NCI-H2107 treated with DMSO at 0.1 percent for 48 hours (cell line): ENCODE measurements at regions not wholly inside any gene's neighbourhood (a gene's known extent, or its start where the extent isn't known, plus 50 kb on each side); places are given as distances from the start of the nearest gene placed in this dataset.

Source experiments
- DNase-seq: peaks from one replicate; lab custom pipeline; 2025; ENCODE audit not compliant: unreplicated experiment; lab: John Stamatoyannopoulos, UW

DNA sequence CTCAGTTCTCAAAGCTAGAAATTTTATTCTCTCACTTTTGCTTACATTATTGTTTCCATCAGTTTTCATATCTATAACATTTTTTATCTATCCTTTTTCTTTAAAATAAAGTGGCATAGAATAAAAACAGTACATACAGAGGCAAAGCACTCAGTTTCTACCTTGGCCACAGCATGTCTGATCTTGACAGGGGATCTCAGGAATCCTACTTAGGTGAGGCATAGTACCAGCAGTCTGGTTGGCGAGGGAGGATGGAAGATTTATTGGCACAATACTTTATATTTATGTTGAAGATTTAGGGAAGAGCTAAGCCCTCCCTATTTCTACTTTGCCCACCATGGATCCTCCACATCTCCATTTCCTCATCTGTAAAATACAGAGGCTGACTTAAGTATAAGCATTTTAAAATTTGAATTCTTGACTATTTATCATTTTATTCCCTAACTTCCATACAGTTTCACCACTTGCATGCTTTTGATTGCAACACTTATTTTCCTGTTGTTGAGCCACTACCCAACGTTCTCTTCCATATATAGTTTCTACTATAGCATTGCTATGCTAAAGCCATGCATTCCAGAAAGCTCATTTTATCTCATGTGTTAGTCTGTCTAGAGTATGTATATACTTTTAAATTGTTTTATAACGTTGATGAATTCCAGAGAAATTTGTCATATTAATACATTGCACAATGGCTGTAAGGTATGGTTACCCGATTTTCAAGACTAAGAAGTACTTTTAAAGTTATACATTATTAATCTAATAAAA, 506.7 kb downstream of the KCTD12 start:
- no peak for DNase-seq

DNA sequence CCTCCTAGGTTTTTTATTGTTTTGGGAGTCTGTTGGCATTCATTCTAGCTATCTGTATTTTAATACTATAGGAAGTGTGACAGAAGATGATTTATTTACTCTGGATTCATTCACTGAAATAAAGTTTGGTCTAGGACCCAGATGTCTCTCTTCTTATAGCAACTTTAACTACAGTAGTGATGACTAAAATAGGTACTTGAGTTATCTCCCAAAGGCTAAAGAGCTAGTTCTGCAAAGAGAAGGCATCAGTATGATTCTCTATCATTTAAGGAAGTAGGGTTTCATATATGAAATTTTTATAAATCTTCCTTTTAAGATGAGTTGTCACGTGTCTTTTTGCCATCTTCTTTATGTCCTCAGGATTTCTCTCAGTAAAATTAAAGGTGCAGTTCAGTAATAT, 507.4 kb downstream of the KCTD12 start:
- DNase-seq, result no peak

DNA sequence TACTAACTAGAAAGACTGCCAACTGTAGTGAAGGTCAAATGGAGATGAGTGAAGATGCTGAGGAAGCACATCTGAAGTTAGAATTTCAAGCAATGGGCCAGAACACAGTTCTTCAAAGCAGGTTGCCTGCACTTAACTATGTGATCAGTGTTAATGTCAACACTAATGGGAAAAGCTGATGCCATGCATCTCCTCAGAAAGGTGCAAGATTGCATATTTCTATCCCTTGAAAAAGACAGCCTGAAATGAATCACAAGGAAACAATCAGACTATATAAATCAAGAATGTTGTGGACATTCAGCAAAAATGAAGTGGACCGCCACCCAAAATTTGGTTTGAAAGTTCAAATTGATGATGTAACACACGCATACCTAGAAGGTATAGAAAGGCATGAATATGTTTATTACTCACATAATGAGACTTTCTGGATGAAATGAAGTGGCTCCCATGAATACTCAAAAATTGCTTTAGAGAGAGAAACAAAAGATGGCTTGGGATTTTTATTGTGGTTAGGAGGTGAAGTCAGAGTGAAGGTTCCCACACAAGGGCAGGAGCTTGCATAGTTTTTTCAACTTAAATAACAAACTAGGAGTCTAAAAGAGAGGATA, 522.4 kb downstream of the KCTD12 start:
- DNase-seq, result no peak

DNA sequence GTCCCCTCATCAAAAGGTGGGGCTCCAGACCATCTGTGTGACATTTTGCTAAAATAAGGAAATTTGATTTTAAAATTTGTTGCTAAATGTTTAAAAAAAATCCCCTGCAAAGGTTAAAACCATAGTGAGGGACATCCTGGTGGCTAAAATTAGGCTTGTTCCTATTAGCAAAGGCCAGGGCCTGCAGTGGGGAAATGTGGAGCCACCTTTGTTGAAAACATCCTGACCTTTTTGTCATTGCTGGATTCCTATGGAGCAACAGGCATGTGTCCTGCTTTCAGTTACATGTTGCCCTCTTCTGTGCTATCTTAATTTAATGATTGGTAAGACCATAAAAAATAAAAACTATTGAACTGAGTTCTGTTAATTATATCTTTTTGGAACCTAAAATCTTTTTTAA, 524.3 kb downstream of the KCTD12 start:
- no peak for DNase-seq

DNA sequence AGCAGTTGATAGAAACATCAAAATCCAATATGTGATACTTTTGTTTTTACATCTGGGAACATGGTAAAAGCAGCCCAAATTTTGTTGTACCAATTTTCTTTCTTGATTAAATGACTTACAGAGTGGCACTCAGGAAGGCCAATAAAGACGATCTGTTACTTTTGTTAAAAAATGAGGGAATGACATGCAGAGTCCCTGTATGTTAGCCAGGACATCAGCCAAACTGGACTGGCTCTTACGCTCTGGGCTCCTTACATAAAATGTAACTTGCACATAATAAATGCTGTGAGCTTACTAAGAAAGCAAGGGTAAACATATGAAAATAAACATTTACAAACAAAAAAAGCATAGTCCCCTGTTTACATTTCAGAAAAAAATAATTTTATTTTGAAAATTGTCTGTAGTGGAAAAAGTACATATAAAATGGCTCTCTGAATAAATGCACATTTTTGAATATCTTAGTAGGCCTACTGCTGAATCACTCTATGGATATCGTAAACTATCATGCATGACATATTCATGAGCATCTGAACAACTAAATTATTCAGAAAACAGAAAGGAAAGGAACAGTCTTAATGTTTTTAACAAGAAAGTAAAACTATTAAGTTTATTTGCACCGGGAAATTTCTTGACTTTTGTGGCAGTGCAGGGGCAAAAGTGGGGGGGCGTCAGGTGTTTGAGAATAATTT, 534.5 kb downstream of the KCTD12 start:
- DNase-seq, result no peak

DNA sequence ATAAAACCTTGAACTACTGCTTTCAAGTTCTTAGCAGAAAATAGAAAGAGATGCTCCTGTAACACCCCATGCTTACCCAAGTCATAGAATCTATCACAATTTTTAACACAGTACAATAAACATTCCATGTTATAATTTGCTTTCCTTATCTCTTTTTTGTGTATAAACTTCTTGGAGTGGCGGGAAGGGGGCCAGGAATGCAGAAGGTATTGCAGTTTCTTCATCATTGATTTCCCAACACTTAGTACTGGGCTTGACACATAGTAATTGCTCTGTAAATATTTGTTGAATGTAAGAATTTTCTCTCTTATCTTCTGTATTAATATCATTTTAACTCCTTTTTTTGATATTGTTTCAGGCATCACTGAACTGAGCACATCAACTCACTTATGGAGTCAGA, 535.8 kb downstream of the KCTD12 start:
- DNase-seq, result no peak

DNA sequence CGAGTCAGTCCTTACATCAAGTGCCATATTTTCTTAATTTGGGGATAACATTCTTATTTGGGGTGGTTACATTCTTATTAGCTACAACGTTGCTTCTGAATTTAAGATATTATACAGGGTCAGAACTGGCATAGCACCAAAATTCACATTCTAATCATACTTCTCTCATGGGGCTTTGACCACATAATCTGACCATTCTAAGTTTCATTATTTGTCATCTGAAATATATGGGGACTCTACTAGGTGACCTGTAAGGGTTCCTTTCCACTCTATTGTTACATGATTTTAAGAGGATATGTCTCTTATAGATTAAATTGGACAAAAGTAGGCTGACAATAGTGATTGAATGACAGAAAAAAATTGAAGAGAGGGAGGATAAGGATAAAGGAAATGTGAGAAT, 536.5 kb downstream of the KCTD12 start:
- DNase-seq, result no peak

DNA sequence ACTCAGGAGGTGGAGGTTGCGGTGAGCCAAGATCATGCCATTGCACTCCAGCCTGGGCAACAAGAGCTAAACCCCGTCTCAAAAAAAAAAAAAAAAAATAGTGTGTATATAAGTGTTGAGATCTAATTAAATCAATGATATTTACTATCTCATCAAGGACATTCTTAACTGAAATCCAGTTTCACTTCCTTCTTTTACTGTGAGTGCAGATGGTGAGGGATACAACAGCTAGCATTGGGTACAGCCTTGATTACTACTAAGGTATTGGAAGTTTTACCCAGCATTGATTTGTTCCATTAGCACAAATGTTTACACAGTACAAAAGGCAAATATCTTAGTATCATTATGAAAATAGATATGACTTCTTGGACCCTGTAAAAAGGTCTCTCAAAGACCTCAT, 546.6 kb downstream of the KCTD12 start:
- no peak for DNase-seq

DNA sequence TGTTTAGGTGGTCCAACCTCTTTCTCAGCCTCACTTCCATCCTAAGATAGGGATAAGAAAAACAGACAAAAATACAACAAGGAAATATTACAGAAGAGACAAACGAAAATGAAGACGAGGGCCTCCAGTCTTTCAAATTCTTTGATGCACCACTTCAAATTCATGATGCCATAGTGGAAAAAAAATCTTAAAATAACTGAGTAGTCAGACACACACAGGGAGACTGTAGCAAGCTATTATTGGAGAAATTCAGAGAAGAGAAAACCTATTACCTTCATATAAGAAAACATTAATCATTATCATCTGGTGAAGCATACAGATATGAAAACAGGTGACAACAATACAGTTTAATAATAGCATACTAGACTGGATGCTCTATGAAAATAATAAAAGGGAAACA, 548.2 kb downstream of the KCTD12 start:
- no peak for DNase-seq

DNA sequence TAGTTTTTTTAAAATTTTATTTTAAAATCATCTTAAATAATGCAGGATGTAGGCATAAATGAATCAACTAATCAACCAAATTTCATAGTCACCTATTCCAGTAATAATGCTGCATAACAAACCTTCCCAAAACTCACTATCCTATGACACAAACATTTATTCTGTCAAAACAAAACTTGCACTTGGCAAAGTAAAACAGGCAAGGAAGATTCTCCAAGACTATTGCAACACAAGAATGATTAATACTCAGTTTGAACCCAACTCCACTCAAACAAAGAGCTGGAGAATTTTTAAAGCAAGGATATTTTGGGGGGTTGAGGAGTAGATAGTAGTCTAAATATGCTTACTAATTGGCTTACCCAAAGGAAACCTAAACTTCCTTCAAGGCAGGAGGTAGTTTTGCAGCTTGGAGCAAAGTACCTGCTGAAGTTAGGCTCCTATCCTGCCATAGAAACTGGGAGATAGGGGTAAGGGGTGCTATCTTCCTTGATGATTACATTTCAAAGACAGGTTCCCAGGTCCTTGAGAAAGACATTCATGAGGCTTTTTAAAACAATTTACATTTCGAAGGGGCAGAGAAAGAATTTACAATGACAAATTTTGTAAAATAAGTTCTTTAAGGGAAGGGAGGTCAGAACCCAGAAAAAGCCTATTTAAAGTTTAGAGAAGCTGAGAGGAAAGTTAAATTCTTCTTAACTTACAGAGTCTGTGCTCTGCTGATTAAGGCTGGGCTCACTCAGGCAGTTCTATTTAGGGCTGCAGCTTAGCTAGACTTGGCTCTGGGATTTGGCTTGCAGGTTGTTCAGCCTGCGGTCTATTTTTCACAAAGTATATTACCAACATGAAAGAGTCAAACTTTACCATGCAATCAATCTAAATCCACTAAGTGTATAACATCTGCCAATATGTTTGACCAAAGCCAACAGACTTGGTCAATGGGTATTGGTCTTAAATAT, 549.0 kb downstream of the KCTD12 start:
- DNase-seq, result no peak

DNA sequence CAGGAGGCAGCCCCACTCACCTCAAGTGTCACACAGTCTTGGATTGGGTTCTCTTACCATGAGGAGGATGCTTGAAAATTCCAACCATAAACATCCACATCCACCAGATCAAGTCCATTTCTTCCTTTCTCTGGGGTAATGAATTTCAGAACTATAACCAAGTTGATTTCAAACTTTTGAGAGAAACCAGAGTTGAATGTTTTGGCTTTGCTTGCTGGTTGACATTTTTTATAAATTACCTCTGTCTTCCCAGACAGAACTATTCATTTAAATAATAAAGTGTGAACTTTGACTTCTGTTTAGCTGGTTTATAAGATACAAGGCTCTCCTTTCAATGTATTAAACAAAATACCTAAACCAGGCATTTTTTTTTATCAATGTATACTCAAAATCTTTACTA, 550.7 kb downstream of the KCTD12 start:
- no peak for DNase-seq

DNA sequence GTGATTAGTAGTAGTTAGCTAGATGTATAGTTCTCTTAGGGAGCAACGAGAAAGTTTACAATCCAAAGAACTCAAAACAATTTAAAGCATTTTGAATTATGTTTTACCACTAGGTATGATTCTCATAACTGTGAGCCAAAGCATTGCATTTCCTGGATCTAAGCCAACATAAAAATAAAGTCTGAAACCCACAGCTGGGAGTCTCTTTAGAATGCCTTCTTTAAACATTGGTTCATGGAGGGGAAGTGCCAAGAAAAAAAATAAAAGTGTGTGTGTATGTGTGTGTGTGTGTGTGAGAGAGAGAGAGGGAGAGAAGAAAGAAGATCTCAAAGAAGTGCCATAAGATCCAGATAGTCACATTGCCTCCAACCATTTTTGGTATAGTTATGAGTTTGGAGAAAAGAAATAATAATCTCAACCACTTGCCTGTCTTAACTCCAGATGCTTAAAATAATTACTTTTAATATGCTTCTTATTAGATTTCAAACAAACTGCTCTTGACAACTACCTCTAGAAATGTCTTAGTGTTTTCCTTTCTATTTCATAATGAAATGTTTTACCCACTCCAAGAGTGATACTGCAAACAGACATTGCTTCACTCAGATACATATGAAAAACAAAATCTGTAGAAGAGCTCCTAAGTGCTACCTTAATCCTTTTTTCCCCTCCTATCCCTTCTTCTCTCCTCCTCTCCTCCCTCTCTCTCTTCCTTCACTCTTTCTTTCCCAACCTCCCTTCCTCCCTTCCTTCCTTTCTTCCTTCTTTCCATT, 554.1 kb downstream of the KCTD12 start:
- no peak for DNase-seq

DNA sequence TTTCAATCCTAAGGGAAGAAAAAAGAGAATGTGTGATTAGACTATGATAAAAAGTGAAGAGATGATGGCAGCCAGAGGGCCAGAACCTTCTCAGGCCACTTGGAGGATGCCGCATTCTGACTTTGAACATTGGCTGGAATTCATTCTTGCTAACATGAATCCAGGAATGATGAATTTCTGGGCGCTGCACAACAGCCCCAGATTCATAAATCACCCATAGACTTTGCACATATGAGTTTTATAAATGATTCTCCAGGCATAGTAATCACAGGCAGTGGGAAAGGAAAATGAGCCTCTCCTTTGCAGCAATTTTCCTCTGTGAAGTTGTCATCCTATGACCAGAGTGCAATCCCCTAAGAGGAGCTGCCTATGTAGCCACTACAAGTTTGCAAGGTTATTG, 555.4 kb downstream of the KCTD12 start:
- no peak for DNase-seq

DNA sequence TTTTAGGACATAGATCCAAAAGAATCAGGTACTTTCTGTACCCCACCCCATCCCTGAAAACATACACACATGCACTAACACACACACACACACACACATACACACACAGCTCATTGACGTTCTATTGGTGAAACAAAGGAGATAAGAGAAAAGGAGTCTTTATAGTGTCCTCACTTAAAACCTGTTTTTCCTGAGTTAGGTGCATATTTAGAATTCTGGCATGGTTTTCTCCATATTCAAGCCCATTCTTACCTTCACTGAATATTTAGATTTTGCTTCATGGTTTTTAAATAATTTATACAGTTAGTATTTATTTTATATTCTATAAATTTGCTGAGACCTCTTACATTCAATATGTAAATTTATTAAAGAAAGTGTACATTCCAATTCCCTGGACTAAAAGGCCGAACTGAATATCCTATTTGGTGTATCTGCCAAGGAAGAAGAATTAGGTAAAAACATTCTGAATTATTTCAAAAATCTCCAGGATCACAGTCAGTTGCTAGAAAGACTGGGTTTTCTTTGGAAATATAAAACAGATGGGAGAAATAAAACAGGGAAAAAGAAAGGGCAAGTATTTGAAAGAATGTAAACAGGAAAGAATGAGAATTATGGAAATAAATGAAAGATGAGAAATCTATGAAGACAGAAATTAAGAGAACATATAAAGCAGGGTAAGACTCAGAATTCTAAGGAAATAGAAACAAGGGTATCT, 556.2 kb downstream of the KCTD12 start:
- DNase-seq, result no peak

DNA sequence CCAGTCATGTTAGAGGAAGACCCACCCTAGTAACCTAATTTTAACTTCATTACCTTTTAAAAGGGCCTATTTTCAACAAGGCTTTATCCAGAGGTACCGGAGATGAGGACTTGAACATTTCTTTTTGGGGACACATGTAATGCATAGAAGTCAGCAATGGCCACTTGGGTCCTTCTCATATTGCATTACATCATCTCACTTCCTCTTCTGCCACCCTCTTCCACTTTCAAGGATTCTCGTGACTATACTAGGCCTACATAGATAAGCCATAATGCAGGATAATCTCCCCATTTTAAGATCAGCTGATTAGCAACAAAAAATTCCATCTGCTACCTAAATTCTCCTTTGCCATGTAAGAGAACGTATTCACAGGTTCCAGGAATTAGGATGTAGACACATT, 557.2 kb downstream of the KCTD12 start:
- no peak for DNase-seq

DNA sequence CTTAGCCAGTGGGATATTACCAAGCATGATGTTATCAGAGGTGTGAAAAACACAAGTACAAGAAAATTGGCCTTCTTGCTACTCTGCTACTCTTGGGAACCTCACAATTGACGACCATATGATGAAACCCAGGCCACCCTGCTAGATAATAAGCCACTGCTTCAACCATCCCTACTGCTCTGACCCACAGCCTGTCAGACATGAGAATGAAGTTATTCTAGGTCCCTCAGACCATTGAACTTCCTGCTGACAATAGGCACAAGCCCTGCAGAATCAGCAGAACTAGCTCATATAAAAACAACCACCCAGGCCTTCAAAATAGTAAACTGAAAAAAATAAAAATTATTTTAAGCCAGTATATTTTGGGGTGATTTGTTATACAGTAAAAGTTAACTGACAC, 559.9 kb downstream of the KCTD12 start:
- no peak for DNase-seq

DNA sequence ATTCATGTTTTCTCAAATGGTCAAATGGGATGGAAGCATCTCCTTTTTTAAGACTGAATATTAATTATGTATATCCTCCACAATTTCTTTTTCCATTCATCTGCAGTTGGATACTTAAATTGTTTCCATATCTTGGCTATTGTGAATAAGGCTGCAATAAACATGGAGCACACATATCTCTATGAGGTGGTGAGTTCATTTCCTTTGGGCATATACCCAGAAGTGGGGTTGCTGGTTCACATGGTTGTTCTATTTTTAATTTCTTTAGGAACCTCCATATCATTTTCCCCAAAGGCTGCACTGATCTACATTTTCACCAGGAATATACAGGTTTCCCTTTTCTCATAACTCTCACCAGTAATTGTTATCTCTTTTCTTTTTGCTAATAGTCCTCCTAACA, 566.3 kb downstream of the KCTD12 start:
- no peak for DNase-seq

DNA sequence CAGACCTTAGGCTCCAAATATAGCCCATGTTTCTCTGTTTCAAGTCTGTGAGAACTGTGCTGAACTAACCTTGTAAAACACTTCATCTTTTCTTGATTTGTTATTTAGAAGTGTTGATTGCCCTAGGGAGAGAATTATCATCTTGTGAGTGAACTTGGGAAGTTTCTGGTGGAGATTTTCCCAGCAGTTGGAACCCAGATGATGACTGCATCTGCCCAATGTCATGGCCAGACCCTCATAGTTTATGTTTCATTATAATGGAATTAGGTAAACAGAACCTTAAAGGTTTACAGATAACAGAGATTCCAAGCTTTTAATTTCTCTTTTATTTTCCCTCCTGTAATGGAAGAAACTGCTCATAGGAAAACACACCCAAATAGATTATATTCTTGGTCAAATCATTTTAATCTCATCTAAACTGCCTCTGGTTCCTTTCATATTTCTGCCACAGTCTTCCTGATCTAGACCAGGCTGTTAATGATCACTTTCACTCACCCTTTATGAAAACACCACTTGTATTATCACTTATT, 569.1 kb downstream of the KCTD12 start:
- no peak for DNase-seq

DNA sequence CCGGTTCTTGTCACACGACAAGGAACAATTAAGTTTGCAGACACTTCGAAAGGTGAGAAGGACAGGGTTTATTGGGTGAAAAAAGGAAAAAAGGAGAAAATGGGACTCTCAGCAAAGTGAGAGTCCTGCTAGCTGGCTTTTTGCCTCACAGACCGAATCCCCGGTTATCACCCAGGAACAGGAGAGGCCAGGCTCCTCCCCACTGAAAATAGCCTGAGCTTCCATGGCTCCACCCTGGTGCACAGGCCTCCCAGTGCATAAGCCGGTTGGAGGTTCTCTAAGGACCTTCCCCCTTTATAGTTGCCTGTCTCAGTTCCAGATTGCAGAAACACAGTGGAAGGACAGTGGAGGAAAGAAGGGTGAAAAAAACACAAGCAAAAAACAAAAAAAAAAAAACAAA, 571.7 kb downstream of the KCTD12 start:
- no peak for DNase-seq

DNA sequence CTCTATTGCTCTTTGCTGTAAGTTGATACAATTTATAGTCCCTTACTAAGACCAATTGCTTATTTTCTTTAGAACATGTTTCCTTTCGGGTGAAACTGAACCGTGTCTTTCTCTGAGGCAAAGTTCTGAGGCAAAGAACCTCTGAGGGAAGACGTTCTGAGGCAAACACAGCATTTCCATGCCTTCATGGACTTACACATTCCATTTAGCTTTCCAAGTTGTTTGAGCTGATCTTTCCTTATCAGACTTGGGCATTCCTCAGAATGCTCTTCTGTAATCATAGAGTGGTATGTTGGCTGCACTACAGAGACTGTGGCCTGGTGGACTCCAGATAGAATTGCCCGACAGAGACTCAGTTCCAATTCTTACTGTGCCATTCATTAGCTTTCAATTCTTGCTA, 579.1 kb downstream of the KCTD12 start:
- DNase-seq, result no peak
